GM21423 (cell line): ENCODE measurements at regions not wholly inside any gene's neighbourhood (a gene's known extent, or its start where the extent isn't known, plus 50 kb on each side); places are given as distances from the start of the nearest gene placed in this dataset.

Experiments used
- ATAC-seq: cut with Tn5 transposase; IDR thresholded peaks from one replicate; pipeline ENCODE4 v1.9.1; 2021; ENCODE audit warnings: mild to moderate bottlenecking, moderate library complexity; ENCODE audit not compliant: unreplicated experiment

DNA sequence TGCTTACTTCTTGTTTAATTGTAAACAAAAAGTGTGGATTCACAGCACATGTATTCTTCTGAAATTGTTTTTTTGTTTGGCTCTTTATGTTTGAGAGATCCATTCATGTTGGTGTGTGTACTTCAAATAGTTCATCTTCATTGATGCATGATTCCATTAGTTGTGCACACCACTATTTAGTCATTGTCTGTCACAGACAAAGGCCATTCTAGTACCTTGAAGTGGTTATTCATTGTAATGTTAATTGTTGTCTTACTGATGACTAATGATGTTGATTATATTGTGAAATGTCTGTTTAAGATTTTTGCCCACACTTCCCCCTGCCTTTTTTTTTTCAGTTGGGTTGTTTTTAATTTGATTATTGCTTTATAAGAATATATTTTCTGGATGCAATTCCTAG, 391.3 kb downstream of the DIRAS2 start:
- no peak for ATAC-seq

DNA sequence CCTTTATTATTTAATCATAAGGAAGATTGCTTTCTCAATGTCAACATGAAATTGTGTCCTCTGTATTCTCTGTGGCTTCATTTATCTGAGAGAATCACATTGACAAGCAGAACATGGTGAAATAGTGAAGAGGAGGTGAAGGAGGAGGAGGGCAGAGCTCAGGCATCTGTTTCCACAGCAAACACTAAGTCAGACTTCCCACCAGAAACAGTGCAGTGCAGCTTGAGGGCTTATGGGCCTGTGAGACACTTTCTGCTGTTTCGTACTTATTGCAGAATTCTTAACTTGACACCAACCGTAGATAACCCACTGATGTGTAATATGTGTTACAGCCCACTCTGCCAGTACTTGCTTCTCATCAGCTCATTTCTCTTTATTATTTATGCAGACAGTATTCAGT, 386.3 kb downstream of the DIRAS2 start:
- ATAC-seq: no peak

DNA sequence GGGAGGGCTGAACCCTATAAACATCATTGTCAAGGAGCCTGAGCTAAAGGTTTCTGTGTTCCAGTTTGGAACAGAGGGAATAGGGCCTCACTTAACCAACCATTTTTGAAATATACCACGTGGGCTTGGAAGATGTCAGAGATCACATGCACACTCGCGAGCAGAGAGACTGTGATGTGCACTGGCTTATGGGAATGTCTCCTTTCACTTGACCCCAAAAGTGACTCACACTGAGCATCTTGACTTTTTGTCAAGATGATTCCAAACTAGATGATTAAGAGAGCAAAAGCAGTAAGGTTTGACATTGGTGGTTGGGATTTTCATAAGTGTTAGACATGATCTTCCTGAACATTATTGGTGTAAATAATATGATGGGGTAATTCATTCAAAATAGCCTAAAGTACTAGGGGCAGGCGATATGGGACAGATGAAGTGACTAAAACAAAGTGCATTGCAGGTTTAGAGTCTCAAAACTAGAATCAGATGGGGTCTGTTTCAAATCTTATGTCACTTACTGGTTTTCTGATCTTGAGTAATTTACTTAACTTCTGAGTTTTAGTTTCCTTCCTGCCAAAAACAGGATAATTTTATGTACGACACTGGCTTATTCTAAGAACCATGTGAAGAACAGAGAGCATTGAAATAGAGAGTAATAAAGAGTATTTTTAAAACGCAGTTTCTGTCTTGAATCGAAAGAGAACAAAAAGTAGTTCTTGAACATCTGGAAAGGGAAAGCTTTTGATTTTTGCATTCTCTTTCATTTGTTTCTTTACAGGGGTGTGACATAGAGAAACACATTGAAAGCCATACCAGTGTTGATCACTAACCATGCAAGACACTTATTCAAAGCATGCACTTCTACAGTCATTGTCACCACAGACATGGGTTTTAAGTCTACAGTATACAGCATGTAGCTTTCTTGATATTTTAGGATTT, 383.0 kb downstream of the DIRAS2 start:
- no peak for ATAC-seq

DNA sequence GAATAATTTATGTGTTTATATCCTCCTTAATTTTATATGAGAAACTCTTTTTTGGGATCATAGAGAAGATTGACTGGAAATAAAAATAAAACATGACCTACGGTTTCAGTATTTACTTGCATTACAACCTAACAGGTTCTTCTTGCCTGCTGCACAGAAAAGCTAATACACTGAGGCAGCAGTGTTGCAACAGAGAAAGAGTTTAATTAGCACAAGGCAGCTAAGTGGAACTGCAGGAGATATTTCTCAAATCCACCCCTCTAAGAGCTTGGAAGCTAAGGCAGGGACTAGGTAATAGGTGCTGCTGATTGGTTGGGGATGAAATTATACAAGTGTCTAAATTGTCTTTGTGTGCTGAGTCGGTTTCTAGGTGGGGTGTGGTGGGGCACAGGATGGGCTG, 380.9 kb downstream of the DIRAS2 start:
- no peak for ATAC-seq

DNA sequence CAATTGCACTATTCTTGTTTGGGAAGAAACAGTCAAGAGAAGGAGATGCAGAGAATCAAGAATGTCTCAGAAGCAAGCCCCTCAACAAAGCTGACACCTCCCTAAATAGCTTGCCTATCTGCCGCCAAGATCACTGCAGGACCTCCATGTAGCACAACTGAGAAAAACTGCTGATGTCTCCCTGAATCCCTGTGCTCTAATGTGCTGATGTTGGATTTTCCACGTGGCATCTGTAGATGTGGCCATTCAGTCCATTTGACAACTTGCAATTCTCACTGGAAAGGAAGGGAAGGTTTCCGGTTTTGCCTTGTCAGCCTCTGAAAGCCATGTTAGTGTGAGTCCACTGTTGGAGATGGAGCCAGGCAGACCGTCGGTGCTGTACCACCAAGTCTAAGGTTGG, 374.0 kb downstream of the DIRAS2 start:
- no peak for ATAC-seq

DNA sequence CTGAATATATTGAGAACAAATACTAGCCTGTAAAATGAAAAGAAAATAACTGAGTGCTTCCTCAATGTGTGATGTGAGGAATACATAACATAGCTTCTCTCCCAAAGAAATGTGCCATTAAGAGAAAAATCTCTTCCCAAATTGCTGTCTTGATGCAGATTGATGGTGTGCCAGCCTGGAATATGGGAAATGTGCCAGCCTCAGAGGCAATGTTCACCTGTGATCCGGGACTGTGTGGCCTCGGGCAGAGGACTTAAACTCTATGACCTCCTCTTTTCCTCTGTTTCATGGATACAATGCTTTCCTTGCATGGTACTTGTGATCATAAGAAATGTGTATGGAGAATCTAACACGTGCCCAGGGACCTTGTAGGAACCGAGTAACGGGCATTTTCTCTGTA, 370.9 kb downstream of the DIRAS2 start:
- no peak for ATAC-seq

- ATAC-seq: no peak
Measured at GRCh38 chr9:90274725-90275124, 367.9 kb downstream of the DIRAS2 start.

GRCh38 chr9:90285946-90286345, 356.7 kb downstream of the DIRAS2 start:
- no peak for ATAC-seq

GRCh38 chr9:90287567-90288274, 354.9 kb downstream of the DIRAS2 start:
- ATAC-seq: peak; percentile 93

- no peak for ATAC-seq
Measured at GRCh38 chr9:90288275-90288639, 354.4 kb downstream of the DIRAS2 start.

DNA sequence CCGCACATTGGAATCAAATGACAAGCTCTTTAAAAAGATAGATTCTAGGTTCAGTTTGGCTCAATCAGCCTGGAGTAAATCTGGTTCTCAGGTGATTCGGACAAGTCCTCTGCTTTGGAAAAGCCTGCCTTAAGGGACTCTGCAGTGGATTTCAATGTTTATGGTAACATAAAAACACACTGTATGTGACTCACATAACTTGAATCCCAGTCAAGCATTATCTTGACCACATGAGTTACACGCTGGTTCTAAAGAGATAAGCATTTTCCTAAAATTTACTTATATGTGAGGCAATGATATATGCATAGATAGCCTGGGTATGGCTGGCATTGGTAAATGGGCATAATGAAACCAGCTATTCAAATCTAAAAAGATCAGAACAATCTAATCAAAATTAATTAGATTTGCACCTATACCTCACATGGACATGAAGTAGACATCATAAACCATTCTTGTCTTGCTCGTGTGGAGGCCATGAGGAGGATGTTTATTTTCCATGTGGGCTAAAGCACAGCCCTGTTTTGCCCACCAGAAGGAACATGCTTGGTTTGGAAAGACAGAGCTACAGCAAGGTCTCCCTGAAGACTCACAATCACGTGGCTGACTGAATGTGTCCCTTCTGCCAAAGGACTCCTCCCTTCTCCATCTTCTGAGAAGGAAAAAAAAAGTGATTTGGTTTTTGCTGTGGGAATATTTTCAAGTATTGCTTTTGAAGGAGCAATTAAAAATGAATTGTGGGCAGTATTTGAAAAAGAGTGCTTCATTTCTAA, 351.7 kb downstream of the DIRAS2 start:
- ATAC-seq: no peak

GRCh38 chr9:90296539-90296938, 346.1 kb downstream of the DIRAS2 start:
- ATAC-seq: no peak

DNA sequence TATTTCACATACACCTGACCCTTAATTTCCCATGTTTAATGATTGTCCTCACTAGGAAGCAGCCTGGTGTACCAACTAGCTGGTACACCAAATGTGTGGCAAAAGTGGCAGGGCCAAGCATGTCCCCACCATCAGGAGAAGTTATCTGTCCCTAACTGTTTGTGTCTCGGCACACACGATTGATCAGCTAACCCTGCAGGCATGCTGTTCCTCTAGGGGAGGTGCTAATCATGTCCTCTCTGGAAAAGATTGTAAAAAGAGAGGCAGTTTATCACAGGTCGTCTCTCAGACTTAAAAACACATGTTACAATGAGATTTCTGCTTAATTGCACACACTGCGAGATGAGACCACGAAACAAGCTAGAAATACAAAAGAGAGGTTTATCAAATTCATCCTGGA, 342.7 kb downstream of the DIRAS2 start:
- ATAC-seq: no peak

GRCh38 chr9:90300611-90301276, 341.9 kb downstream of the DIRAS2 start:
- no peak for ATAC-seq

DNA sequence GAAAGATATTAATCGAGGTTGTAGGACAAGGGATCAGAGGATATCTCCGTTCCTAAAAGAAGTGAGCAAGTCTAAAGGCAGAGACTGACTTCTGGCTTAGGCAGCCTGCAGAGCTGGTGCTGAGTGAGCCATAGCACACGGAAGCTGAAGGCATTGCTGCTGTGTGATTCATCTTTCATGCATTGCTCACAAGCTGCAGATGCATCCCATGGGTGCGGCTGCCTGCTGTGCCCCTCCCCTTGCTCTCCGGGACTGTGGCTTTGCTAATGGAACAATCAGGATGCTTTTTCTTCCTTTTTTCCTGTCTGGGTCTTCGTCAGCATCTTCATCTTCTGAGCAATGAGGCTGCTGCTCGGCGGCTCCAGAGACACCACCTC, 341.4 kb downstream of the DIRAS2 start:
- no peak for ATAC-seq

GRCh38 chr9:90303655-90304054, 339.0 kb downstream of the DIRAS2 start:
- no peak for ATAC-seq

GRCh38 chr9:90306158-90306557, 336.5 kb downstream of the DIRAS2 start:
- no peak for ATAC-seq

GRCh38 chr9:90307167-90307833, 335.3 kb downstream of the DIRAS2 start:
- ATAC-seq: no peak

GRCh38 chr9:90307891-90308290, 334.7 kb downstream of the DIRAS2 start:
- ATAC-seq: no peak

DNA sequence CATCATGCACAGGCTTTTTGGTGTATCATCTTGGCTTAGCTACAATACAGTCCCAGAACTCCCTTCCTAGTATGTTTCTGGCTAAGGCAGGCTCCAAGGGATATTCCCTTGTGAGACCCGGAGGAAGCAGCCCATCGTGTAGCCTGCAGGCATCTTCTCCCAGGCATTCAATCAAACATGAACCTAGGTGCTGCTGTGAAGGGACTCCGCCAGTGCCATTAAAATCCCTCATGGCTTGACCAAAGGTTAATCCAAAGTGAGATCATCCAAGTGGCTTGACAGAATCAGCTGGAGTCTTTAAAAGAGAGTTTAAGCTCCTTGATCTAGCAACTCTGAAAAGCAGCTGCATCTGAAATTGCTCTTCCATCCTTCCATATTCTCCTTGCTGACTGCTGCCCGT, 333.9 kb downstream of the DIRAS2 start:
- no peak for ATAC-seq
